ENCODE measurements at regions not wholly inside any gene's neighbourhood (a gene's known extent, or its start where the extent isn't known, plus 50 kb on each side); places are given as distances from the start of the nearest gene placed in this dataset.

DNA sequence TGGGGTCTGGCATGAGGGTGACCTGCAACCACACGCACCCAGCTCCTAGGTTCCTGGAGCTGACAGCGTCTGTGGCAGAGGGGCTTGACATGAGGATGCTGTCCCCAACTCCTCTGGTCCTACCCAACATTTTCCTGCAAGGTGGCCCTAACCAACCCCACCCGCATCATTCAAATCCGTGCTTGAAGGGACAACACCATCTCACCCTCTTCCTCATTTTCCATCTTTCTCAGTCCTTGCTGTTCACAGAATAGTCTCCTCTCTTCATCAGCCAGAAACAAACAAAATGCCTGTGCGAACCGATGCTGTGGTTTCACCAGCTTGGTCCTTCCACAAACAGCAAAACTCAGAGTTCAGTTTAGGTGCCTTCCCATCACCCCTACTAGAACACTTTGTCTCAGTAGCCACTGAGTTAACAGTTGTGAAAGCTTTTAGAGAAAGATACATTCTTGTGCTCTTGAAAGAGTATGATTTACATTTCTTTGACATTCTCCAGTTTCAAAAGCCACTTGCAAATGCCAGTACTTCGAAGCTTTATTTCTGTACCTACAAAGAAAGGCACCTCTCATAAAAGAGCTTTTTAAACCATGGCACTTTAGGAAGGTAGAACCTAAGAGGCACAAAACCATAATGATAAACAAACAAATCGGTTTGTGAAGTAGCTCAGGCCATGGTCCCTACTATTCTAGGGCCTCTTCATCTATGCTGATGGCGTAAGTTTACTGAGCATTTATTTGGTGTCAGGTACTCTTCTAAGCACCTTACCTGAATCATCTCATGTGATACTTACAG lies 360.1 kb downstream of the SHQ1 start:
- no peak for DNase-seq

- no peak for DNase-seq
These were observed 361.0 kb downstream of the SHQ1 start for GRCh38 chr3:72487078-72487765.

GRCh38 chr3:72485641-72486040 lies 362.6 kb downstream of the SHQ1 start:
- DNase-seq, result no peak

DNA sequence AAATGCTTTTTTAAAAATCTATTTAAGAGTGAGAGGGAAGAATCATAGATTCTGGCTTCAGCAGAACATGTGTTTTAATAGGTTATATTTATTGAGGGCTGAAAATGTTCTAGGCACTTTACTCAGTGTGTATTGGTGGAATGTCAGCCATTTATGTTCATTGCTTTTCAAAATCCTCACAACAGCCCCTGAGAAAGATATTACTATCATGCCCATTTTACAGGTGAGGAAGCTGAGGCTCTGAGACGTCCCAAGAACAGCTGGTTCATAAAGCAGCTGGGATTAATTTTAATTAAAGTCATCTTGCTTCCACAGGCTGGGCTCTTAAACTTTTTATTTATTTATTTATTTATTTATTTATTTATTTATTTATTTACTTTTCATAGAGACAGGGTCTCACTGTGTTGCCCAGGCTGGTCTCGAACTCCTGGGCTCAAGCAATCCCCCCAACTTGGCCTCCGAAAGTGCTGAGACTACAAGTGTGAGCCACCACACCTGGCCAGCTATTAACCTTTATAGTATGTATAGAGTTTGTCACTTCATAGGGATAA lies 364.6 kb downstream of the SHQ1 start:
- no peak for DNase-seq

- DNase-seq, result peak; percentile 18
These were observed 365.5 kb downstream of the SHQ1 start for GRCh38 chr3:72482589-72483321.

GRCh38 chr3:72481542-72481941 lies 366.7 kb downstream of the SHQ1 start:
- no peak for DNase-seq

DNA sequence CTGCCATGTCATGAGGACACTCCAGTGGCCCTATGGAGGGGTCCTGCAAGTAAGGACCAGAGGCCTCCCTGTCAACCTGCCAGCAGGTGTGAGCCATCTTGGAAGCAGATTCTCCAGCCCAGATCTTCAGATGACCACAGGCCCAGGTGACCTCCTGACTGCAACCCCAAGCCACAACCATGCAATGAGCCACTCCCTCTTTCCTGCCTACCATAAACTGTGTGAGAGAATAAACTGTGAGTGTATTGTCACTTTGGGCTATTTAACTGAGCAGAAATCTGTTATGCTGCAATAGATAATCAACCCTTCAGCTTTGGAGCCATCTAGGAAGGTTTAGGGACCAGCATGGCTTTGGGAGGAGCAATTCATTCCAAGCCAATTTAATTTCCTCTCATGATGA lies 367.9 kb downstream of the SHQ1 start:
- DNase-seq, result no peak

GRCh38 chr3:72479651-72480215 lies 368.5 kb downstream of the SHQ1 start:
- no peak for DNase-seq

DNA sequence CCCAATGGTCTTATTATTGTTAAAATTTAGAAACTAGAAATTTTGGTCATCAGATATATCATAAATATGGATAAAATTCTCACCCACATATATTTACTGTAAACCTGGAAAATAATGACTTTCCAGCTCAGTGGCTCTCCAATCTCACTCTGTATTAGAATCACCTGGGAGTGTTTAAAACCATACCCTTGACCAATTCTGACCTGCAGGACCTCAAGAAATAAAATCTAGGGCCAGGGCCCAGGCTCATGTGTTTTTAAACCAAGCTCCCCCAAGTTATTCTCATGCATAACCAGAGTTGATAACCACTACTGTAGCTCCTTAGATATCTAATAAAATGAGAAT lies 372.1 kb downstream of the SHQ1 start:
- no peak for DNase-seq

GRCh38 chr3:72475258-72476138 lies 372.7 kb downstream of the SHQ1 start:
- no peak for DNase-seq

GRCh38 chr3:72474775-72475174 lies 373.5 kb downstream of the SHQ1 start:
- no peak for DNase-seq

- DNase-seq, result no peak
These were observed 375.1 kb downstream of the SHQ1 start for GRCh38 chr3:72473156-72473555.

DNA sequence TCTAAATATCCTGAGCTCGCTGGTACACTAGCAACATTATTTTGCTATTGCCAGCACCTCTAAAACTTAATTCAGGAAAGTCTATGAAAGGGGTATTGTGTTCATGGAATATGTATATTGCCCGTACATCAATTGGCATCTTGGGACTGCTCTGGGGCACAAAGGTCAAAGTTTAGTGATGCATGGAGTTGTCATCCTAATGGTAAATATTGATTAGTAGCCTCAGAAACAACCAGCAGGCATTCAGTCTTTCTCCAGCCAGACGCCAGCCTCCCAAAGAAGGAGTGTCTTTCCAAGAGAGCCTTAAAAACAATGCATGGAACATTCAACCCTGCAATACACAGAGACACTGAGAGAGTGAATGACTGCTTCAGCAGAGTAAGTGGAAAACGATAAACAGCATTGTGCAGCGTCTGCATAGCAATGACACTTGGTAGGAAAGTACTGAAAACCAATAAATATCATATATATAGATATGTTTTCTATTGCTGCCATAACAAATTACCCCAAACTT lies 377.3 kb downstream of the SHQ1 start:
- DNase-seq, result no peak

DNA sequence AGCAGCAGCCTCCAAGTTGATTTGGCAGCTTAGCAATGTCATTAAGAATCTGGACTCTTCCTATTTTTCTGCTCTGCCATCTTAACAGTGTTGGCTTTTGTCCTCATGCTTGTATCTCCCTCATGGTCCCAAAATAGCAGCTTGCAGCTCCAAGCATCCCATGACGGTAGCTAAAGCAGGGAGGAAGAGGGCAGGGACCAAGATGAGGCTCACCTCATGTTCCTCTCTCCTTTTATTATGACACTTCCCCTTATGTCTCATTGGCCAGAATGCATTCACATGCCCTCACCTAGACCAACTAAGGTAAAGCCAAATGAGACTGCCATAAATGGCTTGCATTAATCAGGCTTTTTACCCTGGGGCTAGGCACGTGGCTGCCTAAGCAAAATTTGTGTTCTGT lies 382.4 kb downstream of the SHQ1 start:
- DNase-seq, result no peak

DNA sequence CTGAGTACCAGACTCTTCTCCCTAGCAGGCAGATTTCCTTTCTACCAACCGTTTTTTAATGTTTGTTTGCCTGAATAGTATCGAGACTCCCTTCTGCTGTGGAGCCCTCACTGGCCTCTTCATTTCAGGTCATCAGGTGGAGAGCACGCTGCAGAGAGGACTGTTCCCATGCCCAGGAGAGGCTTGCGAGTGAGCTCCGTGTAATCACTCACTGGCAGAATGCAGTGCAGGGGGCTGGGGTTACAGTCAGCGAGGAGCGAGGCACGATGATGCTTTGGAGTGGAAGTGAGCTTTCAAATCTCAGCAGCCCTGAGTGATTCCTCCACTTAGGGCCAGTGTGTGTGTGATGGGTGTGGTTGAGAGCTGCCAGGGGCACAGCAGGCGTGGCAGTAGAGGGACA lies 385.2 kb downstream of the SHQ1 start:
- DNase-seq, result no peak

DNA sequence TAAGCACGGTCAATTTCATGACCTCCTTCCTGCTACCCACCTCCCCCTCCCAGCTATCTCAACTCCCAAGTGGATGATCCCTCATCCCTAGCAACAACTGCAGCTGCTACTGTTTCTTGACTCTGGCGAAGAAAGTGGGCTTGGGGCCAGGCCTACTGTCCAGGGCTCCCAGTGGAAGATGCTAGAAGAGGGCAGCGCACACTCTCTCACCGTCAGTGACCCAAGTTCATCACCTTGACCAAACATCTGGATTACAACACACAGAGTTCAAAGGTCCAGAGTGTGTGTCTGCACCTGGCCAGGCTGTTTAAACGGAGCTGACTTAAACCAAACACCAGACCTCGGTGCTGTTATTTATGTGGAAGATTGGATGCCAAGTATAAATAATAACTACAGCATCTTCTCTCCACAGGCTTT lies 385.6 kb downstream of the SHQ1 start:
- DNase-seq, result no peak

GRCh38 chr3:72461787-72462186 lies 386.5 kb downstream of the SHQ1 start:
- DNase-seq, result no peak

DNA sequence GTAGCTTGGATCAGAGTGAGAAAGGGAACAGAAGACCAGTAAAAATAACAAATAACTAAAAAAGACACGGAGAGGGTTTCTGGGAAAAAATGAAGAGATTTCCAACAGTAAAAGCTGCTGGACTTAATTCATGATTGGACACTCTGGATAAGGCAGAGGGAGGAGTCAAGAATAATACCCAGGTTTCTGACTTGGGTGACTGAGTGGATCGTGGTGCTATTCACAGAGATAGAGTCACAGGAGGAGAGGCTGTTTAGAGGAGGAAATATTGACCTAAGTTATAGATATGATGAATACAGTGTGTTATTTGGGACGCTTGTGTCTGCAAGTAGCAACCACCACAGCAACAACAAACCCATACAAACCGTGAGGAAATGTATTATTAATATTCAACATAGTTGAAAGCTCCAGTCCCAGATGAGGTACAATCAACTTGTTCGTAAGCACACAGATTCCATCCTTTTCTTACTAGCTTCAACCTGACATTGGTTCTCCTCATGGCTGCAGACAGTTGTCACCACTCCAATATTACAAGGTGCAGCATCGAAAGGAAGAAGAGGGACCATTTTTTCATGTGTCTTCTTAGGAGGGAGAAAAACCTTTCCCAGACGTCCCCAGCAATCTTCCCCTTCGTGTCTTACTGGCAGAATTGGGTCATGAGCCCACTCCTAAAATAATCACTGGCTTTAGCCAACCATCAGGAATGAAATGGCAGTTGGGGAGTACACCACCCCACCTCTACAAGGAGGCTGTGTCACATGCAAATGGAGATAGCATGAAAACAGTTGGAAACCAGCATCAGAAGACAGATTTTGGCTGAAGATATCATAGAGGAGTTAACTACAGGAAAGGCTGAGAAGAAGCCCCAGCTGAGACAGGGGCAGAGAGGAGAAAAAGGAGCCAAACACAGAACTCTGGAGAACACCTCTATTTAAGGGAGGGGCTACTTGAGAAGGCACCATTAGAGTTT lies 387.8 kb downstream of the SHQ1 start:
- no peak for DNase-seq

- no peak for DNase-seq
These were observed 388.7 kb downstream of the SHQ1 start for GRCh38 chr3:72459588-72459987.

DNA sequence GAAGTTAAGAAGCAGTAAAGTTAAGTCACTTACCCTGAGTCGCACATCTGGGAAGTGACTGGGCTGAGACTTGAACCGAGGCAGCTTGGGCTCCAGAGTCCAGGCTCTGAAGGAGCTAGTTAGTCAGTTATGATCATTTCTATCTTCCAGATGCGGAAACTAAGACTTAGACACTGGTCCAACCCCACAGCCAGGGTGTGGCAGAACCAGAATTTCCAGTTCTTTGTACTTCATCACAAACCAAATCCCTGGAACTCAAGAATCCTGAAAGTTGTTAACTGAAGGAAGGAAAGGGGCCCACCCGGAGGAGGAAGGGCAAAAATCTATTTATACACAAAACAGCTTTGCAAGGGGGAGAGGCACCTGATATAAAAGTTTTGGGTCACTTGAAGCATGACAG lies 389.9 kb downstream of the SHQ1 start:
- DNase-seq, result no peak

- DNase-seq, result no peak
These were observed 393.8 kb downstream of the SHQ1 start for GRCh38 chr3:72454441-72454840.

Measured in activated gamma-delta T cell (primary cell).